Body of pancreas (tissue), 4 donors: ENCODE measurements at regions not wholly inside any gene's neighbourhood (a gene's known extent, or its start where the extent isn't known, plus 50 kb on each side); places are given as distances from the start of the nearest gene placed in this dataset.

Experiments
- CTCF ChIP-seq, 7 experiments: fragments of 450-650 bp in 4 of 7; fragments of 200-600 bp in 3 of 7; sonication (generic) in 3 of 7; IDR thresholded peaks; one replicate each; pipeline ENCODE4 v1.5.1; 2016 to 2019; ENCODE audit warnings: antibody characterized with exemption in 7 of 7
- POLR2A ChIP-seq, 3 donors: fragments of 450-650 bp; IDR thresholded peaks; one replicate each; pipeline ENCODE4 v1.6.1; 2016; ENCODE audit warnings: antibody characterized with exemption in 3 of 3, mild to moderate bottlenecking in 2 of 3

- TF ChIP-seq CTCF (IDR thresholded peaks at IDR 0.05), result no peak
- no peak for TF ChIP-seq POLR2A (IDR thresholded peaks at IDR 0.05)
Measured at GRCh38 chr3:27813255-27813654, 91.1 kb upstream of the EOMES start.
